K562 (cell line): ENCODE measurements at regions not wholly inside any gene's neighbourhood (a gene's known extent, or its start where the extent isn't known, plus 50 kb on each side); places are given as distances from the start of the nearest gene placed in this dataset.

ENCODE experiments used
- BCL6 ChIP-seq: fragments of 250-450 bp; sonication (Bioruptor Pico); IDR thresholded peaks from 2 replicates; pipeline ENCODE4 v1.4.0; 2020
- BRF1 ChIP-seq: IDR thresholded peaks from 3 replicates; pipeline ENCODE4 v1.6.1; 2011; ENCODE audit warnings: borderline replicate concordance, mild to moderate bottlenecking; ENCODE audit not compliant: insufficient read length; ENCODE audit errors: extremely low read depth
- CBX8 ChIP-seq: fragments of 200-600 bp; sonication (generic); IDR thresholded peaks from 2 replicates; pipeline ENCODE4 v1.6.1; 2012; ENCODE audit warnings: borderline replicate concordance, mixed run types, low read depth, mild to moderate bottlenecking, moderate library complexity, mixed read lengths, low read length, control low read depth, inconsistent platforms; ENCODE audit not compliant: poor library complexity, severe bottlenecking; ENCODE audit errors: extremely low read depth
- COPS2 ChIP-seq: fragments of 450-650 bp; conservative IDR thresholded peaks from 2 replicates; pipeline ENCODE4 v1.6.1; 2016; ENCODE audit warnings: mild to moderate bottlenecking, moderate library complexity
- E2F3 ChIP-seq: fragments of 250-450 bp; sonication (Bioruptor Pico); IDR thresholded peaks from 2 replicates; pipeline ENCODE4 v1.4.0; 2020; ENCODE audit warnings: mild to moderate bottlenecking
- EHMT2 ChIP-seq: fragments of 450-650 bp; IDR thresholded peaks from 2 replicates; pipeline ENCODE4 v1.6.1; 2018; ENCODE audit warnings: antibody characterized with exemption
- GMEB1 ChIP-seq: fragments of 250-450 bp; sonication (Bioruptor Pico); IDR thresholded peaks from 2 replicates; pipeline ENCODE4 v1.4.0; 2020; ENCODE audit warnings: mild to moderate bottlenecking
- GTF2E2 ChIP-seq: fragments of 200-800 bp; sonication (Bioruptor generic); IDR thresholded peaks from 2 replicates; pipeline ENCODE4 v1.6.1; 2016; ENCODE audit warnings: missing genetic modification characterization, missing compliant biosample characterization
- JUNB ChIP-seq: fragments of 450-650 bp; formaldehyde crosslinking; conservative IDR thresholded peaks from 2 replicates; pipeline ENCODE4 v1.4.0; 2020; ENCODE audit warnings: mild to moderate bottlenecking
- LCOR ChIP-seq: sonication (generic); formaldehyde crosslinking; IDR thresholded peaks from 2 replicates; pipeline ENCODE4 v1.8.0; 2022; ENCODE audit warnings: mild to moderate bottlenecking, missing genetic modification reagents
- MAFK ChIP-seq: IDR thresholded peaks from 2 replicates; pipeline ENCODE4 v1.6.1; 2011; ENCODE audit warnings: low read length, improper control_type of control experiment
- MECOM ChIP-seq: fragments of 250-450 bp; sonication (Bioruptor Pico); IDR thresholded peaks from 2 replicates; pipeline ENCODE4 v1.8.0; 2022; ENCODE audit warnings: inconsistent platforms
- MITF ChIP-seq: IDR thresholded peaks from 2 replicates; pipeline ENCODE4 v1.6.1; 2014; ENCODE audit warnings: antibody characterized with exemption
- MXI1 ChIP-seq: IDR thresholded peaks from 2 replicates; pipeline ENCODE4 v1.6.1; 2011; ENCODE audit warnings: low read depth, mild to moderate bottlenecking, improper control_type of control experiment, low read length
- MYC ChIP-seq, 2 experiments: fragments of 250-450 bp in 1 of 2; sonication (Bioruptor Pico) in 1 of 2; IDR thresholded peaks; 2 replicates each; pipeline versions ENCODE4 v1.5.1 to v1.6.1; 2012 to 2021; ENCODE audit warnings: low read depth in 2 of 2, borderline replicate concordance in 1 of 2, improper control_type of control experiment in 1 of 2, low read length in 1 of 2, mild to moderate bottlenecking in 1 of 2, moderate library complexity in 1 of 2
- NUFIP1 ChIP-seq: fragments of 450-650 bp; IDR thresholded peaks from 2 replicates; pipeline ENCODE4 v1.6.1; 2018; ENCODE audit not compliant: partially characterized antibody
- RAD21 ChIP-seq, 2 experiments: fragments of 250-450 bp in 1 of 2; fragments of 450-650 bp in 1 of 2; sonication (Bioruptor Pico) in 1 of 2; formaldehyde crosslinking in 1 of 2; IDR thresholded peaks in 1 of 2; conservative IDR thresholded peaks in 1 of 2; 2 replicates each; pipeline versions ENCODE4 v1.4.0 to v1.8.0; 2020 to 2022; ENCODE audit warnings: mild to moderate bottlenecking in 2 of 2, moderate library complexity in 1 of 2
- SIN3A ChIP-seq, 2 experiments: fragments of 150-350 bp in 1 of 2; IDR thresholded peaks; 2 replicates each; pipeline ENCODE4 v1.6.1; 2011 to 2016; ENCODE audit warnings: borderline replicate concordance in 2 of 2, low read depth in 2 of 2, low read length in 2 of 2, mild to moderate bottlenecking in 2 of 2, moderate library complexity in 2 of 2; ENCODE audit not compliant: control insufficient read depth in 1 of 2
- SMARCA5 ChIP-seq: fragments of 450-650 bp; IDR thresholded peaks from 2 replicates; pipeline ENCODE4 v1.6.1; 2016
- SNRNP70 ChIP-seq: fragments of 200-400 bp; formaldehyde crosslinking; optimal IDR thresholded peaks from 2 replicates; pipeline ENCODE3; 2017; ENCODE audit warnings: low read depth, low read length
- USF2 ChIP-seq: sonication (generic); formaldehyde crosslinking; IDR thresholded peaks from 2 replicates; pipeline ENCODE4 v1.5.0; 2020; ENCODE audit warnings: missing genetic modification reagents
- ZBTB34 ChIP-seq: fragments of 250-450 bp; sonication (Bioruptor Pico); IDR thresholded peaks from 2 replicates; pipeline ENCODE4 v1.8.0; 2021; ENCODE audit warnings: mild to moderate bottlenecking, moderate library complexity
- ZNF121 ChIP-seq: sonication (generic); formaldehyde crosslinking; conservative IDR thresholded peaks from 2 replicates; pipeline ENCODE4 v1.8.0; 2022; ENCODE audit warnings: missing genetic modification reagents
- ZNF253 ChIP-seq: fragments of 250-450 bp; sonication (Bioruptor Pico); conservative IDR thresholded peaks from 2 replicates; pipeline ENCODE4 v1.6.1; 2021; ENCODE audit warnings: mild to moderate bottlenecking
- ZNF384 ChIP-seq: IDR thresholded peaks from 2 replicates; pipeline ENCODE4 v1.6.1; 2012; ENCODE audit warnings: low read depth, low read length, improper control_type of control experiment
- ZNF589 ChIP-seq: fragments of 200-800 bp; sonication (Bioruptor generic); IDR thresholded peaks from 2 replicates; pipeline ENCODE4 v1.6.1; 2016; ENCODE audit warnings: low read depth, missing genetic modification characterization, missing compliant biosample characterization

DNA sequence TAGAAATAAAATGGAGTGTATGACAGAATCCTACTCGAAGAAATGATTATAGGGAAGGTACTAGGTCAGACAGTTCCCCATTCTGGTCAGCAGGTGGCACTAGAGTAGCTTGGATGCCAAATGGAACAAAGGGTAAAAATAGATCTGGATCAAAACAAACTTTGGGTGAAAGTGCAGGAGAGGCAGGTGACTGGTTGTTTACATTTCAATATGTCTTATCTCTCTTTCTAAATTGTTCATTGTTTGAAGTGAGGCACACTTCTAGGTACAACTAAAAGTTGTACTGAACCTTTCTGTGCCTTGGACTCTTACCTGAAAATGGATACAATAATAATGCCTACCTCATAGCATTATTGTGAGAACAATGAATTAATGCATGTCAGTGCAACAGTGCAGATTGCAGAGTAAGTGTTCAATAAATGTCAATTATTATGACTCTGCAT, 62.0 kb upstream of the OSBPL8 start (continued):
- TF ChIP-seq USF2 (CRISPR knock-in tag), result no peak
- no peak for TF ChIP-seq JUNB
- TF ChIP-seq CBX8, result no peak
- no peak for TF ChIP-seq ZNF589 (CRISPR knock-in tag)
- TF ChIP-seq COPS2, result no peak
- TF ChIP-seq RAD21 (CRISPR knock-in tag; conservative IDR thresholded peaks at IDR 0.05 in 1 of 2, IDR thresholded peaks at IDR 0.05 in 1 of 2), result peak; percentile 98
- no peak for TF ChIP-seq EHMT2
- TF ChIP-seq NUFIP1, result no peak
- 0 out of 2 replicates have a peak, but pooled peaks have one; percentile 53 for TF ChIP-seq MITF
- no peak for TF ChIP-seq ZBTB34
- no peak for TF ChIP-seq BRF1
- TF ChIP-seq SMARCA5, result no peak
- no peak for TF ChIP-seq ZNF121 (CRISPR knock-in tag)
- TF ChIP-seq E2F3 (CRISPR knock-in tag), result no peak
- TF ChIP-seq SNRNP70, result no peak
- no peak for TF ChIP-seq GMEB1 (CRISPR knock-in tag)
- 0 out of 2 replicates have a peak, but pooled peaks have one; percentile 9 for TF ChIP-seq MAFK
- no peak for TF ChIP-seq BCL6 (CRISPR knock-in tag)
- TF ChIP-seq MECOM (CRISPR knock-in tag), result no peak
- no peak for TF ChIP-seq ZNF384
- no peak for TF ChIP-seq GTF2E2 (tag)
- no peak for TF ChIP-seq MYC (IDR thresholded peaks at IDR 0.05; ENCODE audit: low read depth, low read length)
- no peak for TF ChIP-seq MYC (CRISPR knock-in tag; IDR thresholded peaks at IDR 0.05; ENCODE audit: borderline replicate concordance, low read depth)
- no peak for TF ChIP-seq SIN3A (IDR thresholded peaks at IDR 0.05; ENCODE audit: borderline replicate concordance in 2 of 2, control insufficient read depth in 1 of 2, low read depth in 2 of 2, low read length in 2 of 2)
- TF ChIP-seq ZNF253 (CRISPR knock-in tag), result no peak
- no peak for TF ChIP-seq LCOR (CRISPR knock-in tag)
- no peak for TF ChIP-seq MXI1
